Adrenal gland (tissue), 5 donors: ENCODE measurements at regions not wholly inside any gene's neighbourhood (a gene's known extent, or its start where the extent isn't known, plus 50 kb on each side); places are given as distances from the start of the nearest gene placed in this dataset.

Experiments used
- CTCF ChIP-seq, 6 experiments: fragments of 450-650 bp in 4 of 6; fragments of 200-600 bp in 2 of 6; sonication (generic) in 1 of 6; IDR thresholded peaks; 1 replicate in 5 of 6; 2 replicates in 1 of 6; pipeline versions ENCODE4 v1.5.1 to v1.8.0; 2016 to 2021; ENCODE audit warnings: antibody characterized with exemption in 6 of 6, mild to moderate bottlenecking in 2 of 6, moderate library complexity in 1 of 6
- POLR2A ChIP-seq, 2 donors: fragments of 450-650 bp; IDR thresholded peaks; one replicate each; pipeline ENCODE4 v1.6.1; 2017; ENCODE audit warnings: antibody characterized with exemption in 2 of 2, mild to moderate bottlenecking in 2 of 2, moderate library complexity in 1 of 2
- donor health status: DM: no; HTN: no; CAD: no.

- TF ChIP-seq CTCF (IDR thresholded peaks at IDR 0.05) (no peak), POLR2A (IDR thresholded peaks at IDR 0.05) (no peak)
Observed at GRCh38 chr13:58300974-58301681, 669.6 kb downstream of the PCDH17 start.
